IMR-90 (cell line): ENCODE measurements at regions not wholly inside any gene's neighbourhood (a gene's known extent, or its start where the extent isn't known, plus 50 kb on each side); places are given as distances from the start of the nearest gene placed in this dataset.

ENCODE experiments used
- CTCF ChIP-seq: conservative IDR thresholded peaks from 2 replicates; pipeline ENCODE4 v1.5.1; 2012; ENCODE audit warnings: mild to moderate bottlenecking, low read depth, low read length, improper control_type of control experiment
- ELK1 ChIP-seq: fragments of 150-350 bp; IDR thresholded peaks from 2 replicates; pipeline ENCODE4 v1.6.1; 2016; ENCODE audit warnings: low read depth, mild to moderate bottlenecking, low read length, moderate library complexity, borderline replicate concordance
- FOS ChIP-seq: fragments of 150-350 bp; IDR thresholded peaks from 2 replicates; pipeline ENCODE4 v1.6.1; 2016; ENCODE audit warnings: low read depth, low read length
- MXI1 ChIP-seq: IDR thresholded peaks from 2 replicates; pipeline ENCODE4 v1.6.1; 2012; ENCODE audit warnings: low read depth, mild to moderate bottlenecking, low read length, moderate library complexity, borderline replicate concordance
- POLR2A ChIP-seq: IDR thresholded peaks from 2 replicates; pipeline ENCODE4 v1.6.1; 2012; ENCODE audit warnings: mild to moderate bottlenecking, low read depth, low read length
- RAD21 ChIP-seq: IDR thresholded peaks from 2 replicates; pipeline ENCODE4 v1.6.1; 2012; ENCODE audit warnings: low read length, improper control_type of control experiment
- RFX5 ChIP-seq: IDR thresholded peaks from 2 replicates; pipeline ENCODE4 v1.8.0; 2012; ENCODE audit warnings: low read depth, mild to moderate bottlenecking, low read length, moderate library complexity
- SMC3 ChIP-seq: fragments of 150-350 bp; IDR thresholded peaks from 2 replicates; pipeline ENCODE4 v1.6.1; 2016; ENCODE audit warnings: low read depth, mild to moderate bottlenecking, antibody characterized with exemption, low read length, moderate library complexity
- USF2 ChIP-seq: fragments of 150-350 bp; IDR thresholded peaks from 2 replicates; pipeline ENCODE4 v1.6.1; 2017; ENCODE audit warnings: mild to moderate bottlenecking, antibody characterized with exemption, low read length, low read depth

- TF ChIP-seq CTCF = no peak
- no peak for TF ChIP-seq FOS
- TF ChIP-seq RFX5 = no peak
- TF ChIP-seq MXI1 = no peak
- no peak for TF ChIP-seq POLR2A
- no peak for TF ChIP-seq USF2
- no peak for TF ChIP-seq ELK1
- TF ChIP-seq SMC3 = no peak
- no peak for TF ChIP-seq RAD21
Observed at GRCh38 chr17:22203208-22203715, 510.9 kb downstream of the KCNJ18 start.
